ENCODE measurements at regions not wholly inside any gene's neighbourhood (a gene's known extent, or its start where the extent isn't known, plus 50 kb on each side); places are given as distances from the start of the nearest gene placed in this dataset.

DNA sequence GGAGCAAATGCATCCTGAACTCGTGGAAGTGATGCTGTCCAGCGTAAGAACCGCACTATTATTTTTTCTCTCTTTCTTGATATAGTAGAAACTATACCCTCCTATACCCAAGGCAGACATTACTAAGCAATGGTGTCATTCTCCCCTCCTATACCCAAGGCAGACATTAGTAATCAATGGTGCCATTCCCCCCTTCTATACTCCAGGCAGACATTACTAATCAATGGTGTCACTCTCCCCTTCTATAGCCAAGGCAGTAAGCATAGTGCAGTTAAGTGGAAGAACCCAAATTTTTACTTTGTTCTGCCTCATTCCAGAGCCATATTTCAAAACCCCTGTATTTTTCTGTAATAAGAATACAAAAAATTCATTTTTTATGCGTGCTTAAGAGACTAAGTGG lies 506.2 kb upstream of the EEF2KMT start:
- no peak for TF ChIP-seq POLR2A (IDR thresholded peaks at IDR 0.05)
- TF ChIP-seq, protein P1, sequence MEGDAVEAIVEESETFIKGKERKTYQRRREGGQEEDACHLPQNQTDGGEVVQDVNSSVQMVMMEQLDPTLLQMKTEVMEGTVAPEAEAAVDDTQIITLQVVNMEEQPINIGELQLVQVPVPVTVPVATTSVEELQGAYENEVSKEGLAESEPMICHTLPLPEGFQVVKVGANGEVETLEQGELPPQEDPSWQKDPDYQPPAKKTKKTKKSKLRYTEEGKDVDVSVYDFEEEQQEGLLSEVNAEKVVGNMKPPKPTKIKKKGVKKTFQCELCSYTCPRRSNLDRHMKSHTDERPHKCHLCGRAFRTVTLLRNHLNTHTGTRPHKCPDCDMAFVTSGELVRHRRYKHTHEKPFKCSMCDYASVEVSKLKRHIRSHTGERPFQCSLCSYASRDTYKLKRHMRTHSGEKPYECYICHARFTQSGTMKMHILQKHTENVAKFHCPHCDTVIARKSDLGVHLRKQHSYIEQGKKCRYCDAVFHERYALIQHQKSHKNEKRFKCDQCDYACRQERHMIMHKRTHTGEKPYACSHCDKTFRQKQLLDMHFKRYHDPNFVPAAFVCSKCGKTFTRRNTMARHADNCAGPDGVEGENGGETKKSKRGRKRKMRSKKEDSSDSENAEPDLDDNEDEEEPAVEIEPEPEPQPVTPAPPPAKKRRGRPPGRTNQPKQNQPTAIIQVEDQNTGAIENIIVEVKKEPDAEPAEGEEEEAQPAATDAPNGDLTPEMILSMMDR (IDR thresholded peaks at IDR 0.05) = no peak
